ENCODE measurements at regions not wholly inside any gene's neighbourhood (a gene's known extent, or its start where the extent isn't known, plus 50 kb on each side); places are given as distances from the start of the nearest gene placed in this dataset.

DNA sequence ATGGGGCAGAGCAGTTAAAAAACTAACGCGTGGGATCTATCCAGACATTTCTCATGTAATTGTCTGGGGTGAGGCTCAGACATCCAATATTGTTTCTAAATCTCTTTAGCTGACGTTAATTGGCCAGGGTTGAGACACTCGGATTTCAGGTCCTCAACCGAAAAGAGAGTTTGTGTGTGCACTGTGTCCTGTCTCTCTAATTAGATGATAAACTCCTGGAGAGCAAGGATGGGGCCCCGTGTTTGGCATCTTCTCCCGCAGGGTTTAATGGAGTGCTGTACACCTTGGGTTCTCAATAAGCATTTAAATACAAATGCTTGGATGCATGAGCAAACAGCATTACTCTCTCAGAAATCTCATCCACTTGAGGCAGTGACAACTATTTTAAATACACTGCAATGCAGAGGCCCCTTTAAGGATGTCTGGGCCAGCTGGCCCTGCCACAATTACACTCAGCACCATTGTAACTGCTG, 139.6 kb downstream of the MTX3 start:
- TF ChIP-seq, protein P1, sequence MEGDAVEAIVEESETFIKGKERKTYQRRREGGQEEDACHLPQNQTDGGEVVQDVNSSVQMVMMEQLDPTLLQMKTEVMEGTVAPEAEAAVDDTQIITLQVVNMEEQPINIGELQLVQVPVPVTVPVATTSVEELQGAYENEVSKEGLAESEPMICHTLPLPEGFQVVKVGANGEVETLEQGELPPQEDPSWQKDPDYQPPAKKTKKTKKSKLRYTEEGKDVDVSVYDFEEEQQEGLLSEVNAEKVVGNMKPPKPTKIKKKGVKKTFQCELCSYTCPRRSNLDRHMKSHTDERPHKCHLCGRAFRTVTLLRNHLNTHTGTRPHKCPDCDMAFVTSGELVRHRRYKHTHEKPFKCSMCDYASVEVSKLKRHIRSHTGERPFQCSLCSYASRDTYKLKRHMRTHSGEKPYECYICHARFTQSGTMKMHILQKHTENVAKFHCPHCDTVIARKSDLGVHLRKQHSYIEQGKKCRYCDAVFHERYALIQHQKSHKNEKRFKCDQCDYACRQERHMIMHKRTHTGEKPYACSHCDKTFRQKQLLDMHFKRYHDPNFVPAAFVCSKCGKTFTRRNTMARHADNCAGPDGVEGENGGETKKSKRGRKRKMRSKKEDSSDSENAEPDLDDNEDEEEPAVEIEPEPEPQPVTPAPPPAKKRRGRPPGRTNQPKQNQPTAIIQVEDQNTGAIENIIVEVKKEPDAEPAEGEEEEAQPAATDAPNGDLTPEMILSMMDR (IDR thresholded peaks at IDR 0.05; ENCODE audit: low read length): no peak
- TF ChIP-seq EZH2 (IDR thresholded peaks at IDR 0.05; ENCODE audit: borderline replicate concordance, low read length): no peak

All from OCI-LY1 (cell line).